ENCODE measurements at regions not wholly inside any gene's neighbourhood (a gene's known extent, or its start where the extent isn't known, plus 50 kb on each side); places are given as distances from the start of the nearest gene placed in this dataset.
"Not testable (repeated sequence)": the region's sequence is repeated elsewhere in the genome, so short reads cannot be mapped to it uniquely, and the experiment has no call there.

GRCh38 chr12:92391726-92392125 lies 246.1 kb upstream of the BTG1 start:
- H3K4me1 ChIP-seq (ENCODE audit: control insufficient read depth, insufficient read depth, low read length); H3K36me3 ChIP-seq (ENCODE audit: control insufficient read depth, insufficient read depth, low read length); H3K4me3 ChIP-seq (ENCODE audit: low read length); DNase-seq; H3K27ac ChIP-seq (ENCODE audit: low read length); H3K27me3 ChIP-seq (ENCODE audit: control insufficient read depth, insufficient read depth, low read length): not testable (repeated sequence)
- H3K9me3 ChIP-seq (replicated peaks; ENCODE audit: control insufficient read depth, low read depth, low read length), result peaks cover 22% of the 10 kb centered on the region
- WGBS (ENCODE audit: insufficient coverage), result no CpG with 5 or more reads among the region's 1 CpG

- WGBS (ENCODE audit: insufficient coverage), result no CpG with 5 or more reads among the region's 3 CpGs
- Histone ChIP-seq H3K4me1 (ENCODE audit: control insufficient read depth, insufficient read depth, low read length) (no peaks in the 10 kb centered on the region), H3K4me3 (ENCODE audit: low read length) (no peak overlapping the region), H3K36me3 (ENCODE audit: control insufficient read depth, insufficient read depth, low read length) (no peaks in the 10 kb centered on the region), H3K27ac (ENCODE audit: low read length) (no peak overlapping the region), H3K27me3 (ENCODE audit: control insufficient read depth, insufficient read depth, low read length) (no peaks in the 10 kb centered on the region), H3K9me3 (replicated peaks; ENCODE audit: control insufficient read depth, low read depth, low read length) (peaks cover 17% of the 10 kb centered on the region)
- no peak for DNase-seq
Observed at GRCh38 chr12:92389466-92389865, 243.8 kb upstream of the BTG1 start.

GRCh38 chr12:92385296-92385695 lies 239.7 kb upstream of the BTG1 start:
- Histone ChIP-seq H3K27ac (ENCODE audit: low read length) (no peak overlapping the region), H3K4me3 (ENCODE audit: low read length) (no peak overlapping the region), H3K36me3 (ENCODE audit: control insufficient read depth, insufficient read depth, low read length) (no peaks in the 10 kb centered on the region), H3K27me3 (ENCODE audit: control insufficient read depth, insufficient read depth, low read length) (no peaks in the 10 kb centered on the region), H3K4me1 (ENCODE audit: control insufficient read depth, insufficient read depth, low read length) (no peaks in the 10 kb centered on the region), H3K9me3 (replicated peaks; ENCODE audit: control insufficient read depth, low read depth, low read length) (no peaks in the 10 kb centered on the region)
- WGBS (ENCODE audit: insufficient coverage), result 50% methylated on average over 1 of the region's 2 CpGs
- peak; percentile 66 for DNase-seq

- DNase-seq, result peak; percentile 13
- WGBS (ENCODE audit: insufficient coverage), result 73% methylated on average over 2 of the region's 3 CpGs
- H3K4me1 ChIP-seq (ENCODE audit: control insufficient read depth, insufficient read depth, low read length), result no peaks in the 10 kb centered on the region
- no peak overlapping the region for H3K27ac ChIP-seq (ENCODE audit: low read length)
- H3K4me3 ChIP-seq (ENCODE audit: low read length), result no peak overlapping the region
- H3K9me3 ChIP-seq (replicated peaks; ENCODE audit: control insufficient read depth, low read depth, low read length), result no peaks in the 10 kb centered on the region
- H3K36me3 ChIP-seq (ENCODE audit: control insufficient read depth, insufficient read depth, low read length), result no peaks in the 10 kb centered on the region
- no peaks in the 10 kb centered on the region for H3K27me3 ChIP-seq (ENCODE audit: control insufficient read depth, insufficient read depth, low read length)
Observed at GRCh38 chr12:92384571-92384970, 238.9 kb upstream of the BTG1 start.

- Histone ChIP-seq H3K36me3 (ENCODE audit: control insufficient read depth, insufficient read depth, low read length) (no peaks in the 10 kb centered on the region), H3K4me1 (ENCODE audit: control insufficient read depth, insufficient read depth, low read length) (no peaks in the 10 kb centered on the region), H3K27ac (ENCODE audit: low read length) (no peak overlapping the region), H3K27me3 (ENCODE audit: control insufficient read depth, insufficient read depth, low read length) (no peaks in the 10 kb centered on the region), H3K4me3 (ENCODE audit: low read length) (no peak overlapping the region), H3K9me3 (replicated peaks; ENCODE audit: control insufficient read depth, low read depth, low read length) (no peaks in the 10 kb centered on the region)
- no peak for DNase-seq
- no CpG with 5 or more reads among the region's 3 CpGs for WGBS (ENCODE audit: insufficient coverage)
Observed at GRCh38 chr12:92382383-92382878, 236.8 kb upstream of the BTG1 start.

- H3K27ac ChIP-seq (ENCODE audit: low read length), result no peak overlapping the region
- H3K36me3 ChIP-seq (ENCODE audit: control insufficient read depth, insufficient read depth, low read length), result no peaks in the 10 kb centered on the region
- no peaks in the 10 kb centered on the region for H3K27me3 ChIP-seq (ENCODE audit: control insufficient read depth, insufficient read depth, low read length)
- H3K4me1 ChIP-seq (ENCODE audit: control insufficient read depth, insufficient read depth, low read length), result no peaks in the 10 kb centered on the region
- no peaks in the 10 kb centered on the region for H3K9me3 ChIP-seq (replicated peaks; ENCODE audit: control insufficient read depth, low read depth, low read length)
- DNase-seq, result no peak
- no peak overlapping the region for H3K4me3 ChIP-seq (ENCODE audit: low read length)
Observed at GRCh38 chr12:92381856-92382255, 236.2 kb upstream of the BTG1 start.

- no peak for DNase-seq
- Histone ChIP-seq H3K36me3 (ENCODE audit: control insufficient read depth, insufficient read depth, low read length) (no peaks in the 10 kb centered on the region), H3K9me3 (replicated peaks; ENCODE audit: control insufficient read depth, low read depth, low read length) (no peaks in the 10 kb centered on the region), H3K4me3 (ENCODE audit: low read length) (no peak overlapping the region), H3K27ac (ENCODE audit: low read length) (no peak overlapping the region), H3K27me3 (ENCODE audit: control insufficient read depth, insufficient read depth, low read length) (no peaks in the 10 kb centered on the region), H3K4me1 (ENCODE audit: control insufficient read depth, insufficient read depth, low read length) (no peaks in the 10 kb centered on the region)
- no CpG with 5 or more reads among the region's 4 CpGs for WGBS (ENCODE audit: insufficient coverage)
Observed at GRCh38 chr12:92378682-92379479, 233.2 kb upstream of the BTG1 start.

GRCh38 chr12:92375504-92375903 lies 229.9 kb upstream of the BTG1 start:
- not testable (repeated sequence) for H3K27me3 ChIP-seq (ENCODE audit: control insufficient read depth, insufficient read depth, low read length); H3K36me3 ChIP-seq (ENCODE audit: control insufficient read depth, insufficient read depth, low read length); H3K4me3 ChIP-seq (ENCODE audit: low read length); H3K4me1 ChIP-seq (ENCODE audit: control insufficient read depth, insufficient read depth, low read length); H3K9me3 ChIP-seq (replicated peaks; ENCODE audit: control insufficient read depth, low read depth, low read length); DNase-seq; H3K27ac ChIP-seq (ENCODE audit: low read length)
- WGBS (ENCODE audit: insufficient coverage), result 100% methylated on average over 3 of the region's 3 CpGs

GRCh38 chr12:92370828-92371227 lies 225.2 kb upstream of the BTG1 start:
- Histone ChIP-seq H3K27ac (ENCODE audit: low read length) (no peak overlapping the region), H3K36me3 (ENCODE audit: control insufficient read depth, insufficient read depth, low read length) (no peaks in the 10 kb centered on the region), H3K27me3 (ENCODE audit: control insufficient read depth, insufficient read depth, low read length) (no peaks in the 10 kb centered on the region), H3K4me3 (ENCODE audit: low read length) (no peak overlapping the region), H3K4me1 (ENCODE audit: control insufficient read depth, insufficient read depth, low read length) (peaks cover 2% of the 10 kb centered on the region), H3K9me3 (replicated peaks; ENCODE audit: control insufficient read depth, low read depth, low read length) (no peaks in the 10 kb centered on the region)
- no peak for DNase-seq

GRCh38 chr12:92369636-92370035 lies 224.0 kb upstream of the BTG1 start:
- peak; percentile 17 for DNase-seq
- H3K9me3 ChIP-seq (replicated peaks; ENCODE audit: control insufficient read depth, low read depth, low read length), result no peaks in the 10 kb centered on the region
- no peak overlapping the region for H3K4me3 ChIP-seq (ENCODE audit: low read length)
- no peaks in the 10 kb centered on the region for H3K27me3 ChIP-seq (ENCODE audit: control insufficient read depth, insufficient read depth, low read length)
- WGBS (ENCODE audit: insufficient coverage), result 80% methylated on average over 1 of the region's 2 CpGs
- no peak overlapping the region for H3K27ac ChIP-seq (ENCODE audit: low read length)
- H3K4me1 ChIP-seq (ENCODE audit: control insufficient read depth, insufficient read depth, low read length), result peaks cover 4% of the 10 kb centered on the region
- H3K36me3 ChIP-seq (ENCODE audit: control insufficient read depth, insufficient read depth, low read length), result no peaks in the 10 kb centered on the region

- no CpG with 5 or more reads among the region's 3 CpGs for WGBS (ENCODE audit: insufficient coverage)
- DNase-seq, result no peak
- H3K27ac ChIP-seq (ENCODE audit: low read length), result no peak overlapping the region
- H3K4me1 ChIP-seq (ENCODE audit: control insufficient read depth, insufficient read depth, low read length), result peaks cover 10% of the 10 kb centered on the region
- no peaks in the 10 kb centered on the region for H3K36me3 ChIP-seq (ENCODE audit: control insufficient read depth, insufficient read depth, low read length)
- no peaks in the 10 kb centered on the region for H3K9me3 ChIP-seq (replicated peaks; ENCODE audit: control insufficient read depth, low read depth, low read length)
- H3K27me3 ChIP-seq (ENCODE audit: control insufficient read depth, insufficient read depth, low read length), result no peaks in the 10 kb centered on the region
- H3K4me3 ChIP-seq (ENCODE audit: low read length), result no peak overlapping the region
Observed at GRCh38 chr12:92369056-92369455, 223.4 kb upstream of the BTG1 start.

Measured in muscle of leg (tissue), 3 donors.